ENCODE measurements at regions not wholly inside any gene's neighbourhood (a gene's known extent, or its start where the extent isn't known, plus 50 kb on each side); places are given as distances from the start of the nearest gene placed in this dataset.

DNA sequence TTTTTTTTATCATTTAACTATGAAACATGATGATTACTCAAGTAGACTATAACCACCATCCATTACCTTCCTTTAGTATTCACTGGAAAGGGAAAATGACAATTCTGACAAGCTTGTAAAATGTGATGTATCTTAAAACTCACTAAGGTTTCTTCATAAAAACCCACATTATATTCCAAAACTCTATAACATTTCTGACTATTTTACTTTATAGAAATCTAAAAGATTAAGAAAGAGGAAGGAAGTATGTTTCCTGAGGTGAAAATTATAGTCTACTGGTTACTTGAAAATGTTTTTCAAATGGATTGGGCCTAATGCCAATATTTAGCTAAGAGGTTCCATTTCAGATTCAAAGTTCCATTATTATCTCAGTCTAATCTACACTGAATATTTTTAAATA, 1982.2 kb upstream of the C9orf72 start:
- TF ChIP-seq CTCF (conservative IDR thresholded peaks at IDR 0.05) (no peak), ZFX (IDR thresholded peaks at IDR 0.05) (no peak)

All from C4-2B (cell line).